ENCODE measurements at regions not wholly inside any gene's neighbourhood (a gene's known extent, or its start where the extent isn't known, plus 50 kb on each side); places are given as distances from the start of the nearest gene placed in this dataset.

DNA sequence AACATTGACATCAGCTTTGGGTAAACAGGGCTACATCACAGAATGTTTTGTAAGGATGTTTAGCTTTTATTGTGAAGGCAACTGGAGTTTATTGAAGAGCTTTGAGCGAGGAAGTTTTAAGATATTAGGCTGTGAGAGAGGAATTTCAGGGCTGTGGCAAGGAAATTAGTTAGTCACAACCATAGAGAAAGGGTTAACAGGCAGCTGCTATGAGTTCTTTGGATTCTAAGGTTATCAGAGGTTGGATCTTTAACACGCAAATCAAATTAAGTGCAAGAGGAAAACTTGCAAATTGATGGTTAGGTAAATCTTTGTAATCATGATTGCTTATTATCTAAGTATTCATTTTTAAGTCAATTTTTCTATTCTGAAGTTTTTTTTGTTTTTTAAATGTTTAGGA, 156.0 kb downstream of the UGT8 start:
- TF ChIP-seq, protein P1, sequence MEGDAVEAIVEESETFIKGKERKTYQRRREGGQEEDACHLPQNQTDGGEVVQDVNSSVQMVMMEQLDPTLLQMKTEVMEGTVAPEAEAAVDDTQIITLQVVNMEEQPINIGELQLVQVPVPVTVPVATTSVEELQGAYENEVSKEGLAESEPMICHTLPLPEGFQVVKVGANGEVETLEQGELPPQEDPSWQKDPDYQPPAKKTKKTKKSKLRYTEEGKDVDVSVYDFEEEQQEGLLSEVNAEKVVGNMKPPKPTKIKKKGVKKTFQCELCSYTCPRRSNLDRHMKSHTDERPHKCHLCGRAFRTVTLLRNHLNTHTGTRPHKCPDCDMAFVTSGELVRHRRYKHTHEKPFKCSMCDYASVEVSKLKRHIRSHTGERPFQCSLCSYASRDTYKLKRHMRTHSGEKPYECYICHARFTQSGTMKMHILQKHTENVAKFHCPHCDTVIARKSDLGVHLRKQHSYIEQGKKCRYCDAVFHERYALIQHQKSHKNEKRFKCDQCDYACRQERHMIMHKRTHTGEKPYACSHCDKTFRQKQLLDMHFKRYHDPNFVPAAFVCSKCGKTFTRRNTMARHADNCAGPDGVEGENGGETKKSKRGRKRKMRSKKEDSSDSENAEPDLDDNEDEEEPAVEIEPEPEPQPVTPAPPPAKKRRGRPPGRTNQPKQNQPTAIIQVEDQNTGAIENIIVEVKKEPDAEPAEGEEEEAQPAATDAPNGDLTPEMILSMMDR (IDR thresholded peaks at IDR 0.05), result no peak
- no peak for TF ChIP-seq POLR2A (IDR thresholded peaks at IDR 0.05)

All from breast epithelium (tissue), 3 donors.